Smooth muscle cell (in vitro differentiated cells): ENCODE measurements at regions not wholly inside any gene's neighbourhood (a gene's known extent, or its start where the extent isn't known, plus 50 kb on each side); places are given as distances from the start of the nearest gene placed in this dataset.

ENCODE experiments used
- DNase-seq: peaks from one replicate; lab custom pipeline; 2025; ENCODE audit not compliant: unreplicated experiment; lab: John Stamatoyannopoulos, UW
- H2AFZ ChIP-seq: fragments of 200-600 bp; sonication (generic); 2 replicates; pipeline ENCODE4 v1.6.0; 2016; ENCODE audit warnings: antibody characterized with exemption, low read depth, mild to moderate bottlenecking
- H3F3A ChIP-seq: fragments of 200-600 bp; sonication (generic); 2 replicates; pipeline ENCODE4 v1.6.0; 2017; ENCODE audit warnings: antibody characterized with exemption, low read depth
- H3K27ac ChIP-seq: fragments of 200-600 bp; sonication (generic); 2 replicates; pipeline ENCODE4 v1.5.1; 2016; ENCODE audit warnings: low read depth, mild to moderate bottlenecking
- H3K27me3 ChIP-seq: fragments of 200-600 bp; sonication (generic); 2 replicates; pipeline ENCODE4 v1.6.1; 2016; ENCODE audit warnings: low read depth, mild to moderate bottlenecking
- H3K36me3 ChIP-seq: fragments of 200-600 bp; sonication (generic); 2 replicates; pipeline ENCODE4 v1.5.1; 2016; ENCODE audit warnings: low read depth
- H3K4me1 ChIP-seq: fragments of 200-600 bp; sonication (generic); 2 replicates; pipeline ENCODE4 v1.5.1; 2016; ENCODE audit warnings: low read depth
- H3K4me2 ChIP-seq: fragments of 200-600 bp; sonication (generic); 2 replicates; pipeline ENCODE4 v1.6.0; 2016; ENCODE audit warnings: mild to moderate bottlenecking
- H3K4me3 ChIP-seq: fragments of 200-600 bp; sonication (generic); 2 replicates; pipeline ENCODE4 v1.5.1; 2016; ENCODE audit warnings: mild to moderate bottlenecking
- H3K79me2 ChIP-seq: fragments of 200-600 bp; sonication (generic); 2 replicates; pipeline ENCODE4 v1.6.0; 2016; ENCODE audit warnings: low read depth, mild to moderate bottlenecking
- H3K9ac ChIP-seq: fragments of 200-600 bp; sonication (generic); 2 replicates; pipeline ENCODE4 v1.6.0; 2016; ENCODE audit warnings: low read depth
- H3K9me3 ChIP-seq: fragments of 200-600 bp; sonication (generic); replicated peaks from 2 replicates; pipeline ENCODE4 v1.5.1; 2016; ENCODE audit warnings: low read depth
- H4K20me1 ChIP-seq: fragments of 200-600 bp; sonication (generic); 2 replicates; pipeline ENCODE4 v1.6.0; 2016; ENCODE audit warnings: low read depth
- WGBS: methylation state at CpG from one replicate; pipeline ENCODE4 v1.1.7; 2016; ENCODE audit warnings: low lambda C conversion rate; 5-methylcytosine and 5-hydroxymethylcytosine counted together
- TF ChIP-seq, protein P1 (sequence below): fragments of 200-600 bp; sonication (generic); IDR thresholded peaks from 2 replicates; pipeline ENCODE4 v1.5.1; 2017; ENCODE audit warnings: borderline replicate concordance, mild to moderate bottlenecking, antibody characterized with exemption; ENCODE audit not compliant: insufficient read depth, poor library complexity, severe bottlenecking

DNA sequence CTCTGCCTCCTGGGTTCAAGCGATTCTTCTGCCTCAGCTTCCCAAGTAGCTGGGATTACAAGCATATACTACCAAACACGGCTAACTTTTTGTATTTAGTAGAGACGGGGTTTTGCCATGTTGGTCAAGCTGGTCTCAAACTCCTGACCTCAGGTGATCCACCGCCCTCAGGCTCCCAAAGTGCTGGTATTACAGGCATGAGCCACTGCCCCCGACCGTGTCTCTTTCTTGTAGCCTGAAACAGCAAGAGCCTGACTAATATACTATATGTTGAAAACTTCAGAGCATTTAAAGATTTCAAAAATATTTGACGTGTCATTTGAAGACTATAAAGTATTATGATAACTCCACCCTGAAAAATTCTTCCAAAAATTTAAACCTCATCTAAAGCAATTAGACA, 71.7 kb upstream of the ZNF648 start:
- Histone ChIP-seq H3K4me1 (no peaks in the 10 kb centered on the region), H3K79me2 (no peaks in the 10 kb centered on the region), H4K20me1 (no peaks in the 10 kb centered on the region), H3K4me3 (no peak overlapping the region), H3K9me3 (no peaks in the 10 kb centered on the region), H2AFZ (no peak overlapping the region), H3K4me2 (no peak overlapping the region), H3K36me3 (no peaks in the 10 kb centered on the region), H3F3A (no peaks in the 10 kb centered on the region), H3K27ac (no peak overlapping the region), H3K27me3 (no peaks in the 10 kb centered on the region), H3K9ac (no peak overlapping the region)
- DNase-seq: no peak
- TF ChIP-seq, protein P1, sequence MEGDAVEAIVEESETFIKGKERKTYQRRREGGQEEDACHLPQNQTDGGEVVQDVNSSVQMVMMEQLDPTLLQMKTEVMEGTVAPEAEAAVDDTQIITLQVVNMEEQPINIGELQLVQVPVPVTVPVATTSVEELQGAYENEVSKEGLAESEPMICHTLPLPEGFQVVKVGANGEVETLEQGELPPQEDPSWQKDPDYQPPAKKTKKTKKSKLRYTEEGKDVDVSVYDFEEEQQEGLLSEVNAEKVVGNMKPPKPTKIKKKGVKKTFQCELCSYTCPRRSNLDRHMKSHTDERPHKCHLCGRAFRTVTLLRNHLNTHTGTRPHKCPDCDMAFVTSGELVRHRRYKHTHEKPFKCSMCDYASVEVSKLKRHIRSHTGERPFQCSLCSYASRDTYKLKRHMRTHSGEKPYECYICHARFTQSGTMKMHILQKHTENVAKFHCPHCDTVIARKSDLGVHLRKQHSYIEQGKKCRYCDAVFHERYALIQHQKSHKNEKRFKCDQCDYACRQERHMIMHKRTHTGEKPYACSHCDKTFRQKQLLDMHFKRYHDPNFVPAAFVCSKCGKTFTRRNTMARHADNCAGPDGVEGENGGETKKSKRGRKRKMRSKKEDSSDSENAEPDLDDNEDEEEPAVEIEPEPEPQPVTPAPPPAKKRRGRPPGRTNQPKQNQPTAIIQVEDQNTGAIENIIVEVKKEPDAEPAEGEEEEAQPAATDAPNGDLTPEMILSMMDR: no peak
- 95% methylated on average over 7 of the region's 7 CpGs for WGBS

GRCh38 chr1:182129398-182129797, 67.9 kb upstream of the ZNF648 start:
- Histone ChIP-seq H2AFZ (no peak overlapping the region), H3K27ac (no peak overlapping the region), H3K9ac (no peak overlapping the region), H3K4me2 (no peak overlapping the region), H3K4me1 (no peaks in the 10 kb centered on the region), H3K4me3 (no peak overlapping the region), H3F3A (no peaks in the 10 kb centered on the region), H3K79me2 (no peaks in the 10 kb centered on the region), H3K9me3 (no peaks in the 10 kb centered on the region), H4K20me1 (no peaks in the 10 kb centered on the region), H3K27me3 (no peaks in the 10 kb centered on the region), H3K36me3 (no peaks in the 10 kb centered on the region)
- DNase-seq: no peak
- 91% methylated on average over 9 of the region's 9 CpGs for WGBS
- TF ChIP-seq, protein P1: no peak

GRCh38 chr1:182128502-182128901, 67.0 kb upstream of the ZNF648 start:
- no peak overlapping the region for H3K4me3 ChIP-seq
- no peak overlapping the region for H3K4me2 ChIP-seq
- 89% methylated on average over 6 of the region's 6 CpGs for WGBS
- no peaks in the 10 kb centered on the region for H3K9me3 ChIP-seq
- H3F3A ChIP-seq: no peaks in the 10 kb centered on the region
- H3K9ac ChIP-seq: no peak overlapping the region
- no peaks in the 10 kb centered on the region for H3K79me2 ChIP-seq
- no peak for DNase-seq
- H3K27ac ChIP-seq: no peak overlapping the region
- TF ChIP-seq, protein P1: no peak
- no peaks in the 10 kb centered on the region for H3K27me3 ChIP-seq
- H2AFZ ChIP-seq: no peak overlapping the region
- H3K36me3 ChIP-seq: no peaks in the 10 kb centered on the region
- H4K20me1 ChIP-seq: no peaks in the 10 kb centered on the region
- H3K4me1 ChIP-seq: no peaks in the 10 kb centered on the region

GRCh38 chr1:182127656-182128055, 66.1 kb upstream of the ZNF648 start:
- DNase-seq: no peak
- no peaks in the 10 kb centered on the region for H3K36me3 ChIP-seq
- H3K4me2 ChIP-seq: no peak overlapping the region
- H4K20me1 ChIP-seq: no peaks in the 10 kb centered on the region
- no peaks in the 10 kb centered on the region for H3K4me1 ChIP-seq
- no peak overlapping the region for H3K27ac ChIP-seq
- 82% methylated on average over 3 of the region's 3 CpGs for WGBS
- H3K4me3 ChIP-seq: no peak overlapping the region
- H3K9me3 ChIP-seq: no peaks in the 10 kb centered on the region
- H3K9ac ChIP-seq: no peak overlapping the region
- no peaks in the 10 kb centered on the region for H3K79me2 ChIP-seq
- H3F3A ChIP-seq: no peaks in the 10 kb centered on the region
- TF ChIP-seq, protein P1: no peak
- no peaks in the 10 kb centered on the region for H3K27me3 ChIP-seq
- no peak overlapping the region for H2AFZ ChIP-seq
